Sigmoid colon (tissue), 3 donors: ENCODE measurements at regions not wholly inside any gene's neighbourhood (a gene's known extent, or its start where the extent isn't known, plus 50 kb on each side); places are given as distances from the start of the nearest gene placed in this dataset.

Experiments
- POLR2A ChIP-seq, 2 donors: fragments of 450-650 bp; IDR thresholded peaks; one replicate each; pipeline ENCODE4 v1.6.1; 2016; ENCODE audit warnings: antibody characterized with exemption in 2 of 2, mild to moderate bottlenecking in 2 of 2, moderate library complexity in 2 of 2
- TF ChIP-seq, protein P1 (sequence below), 4 experiments: fragments of 450-650 bp in 3 of 4; fragments of 200-600 bp in 1 of 4; IDR thresholded peaks; one replicate each; pipeline ENCODE4 v1.5.1; 2016 to 2019; ENCODE audit warnings: antibody characterized with exemption in 4 of 4, mild to moderate bottlenecking in 3 of 4, moderate library complexity in 2 of 4

DNA sequence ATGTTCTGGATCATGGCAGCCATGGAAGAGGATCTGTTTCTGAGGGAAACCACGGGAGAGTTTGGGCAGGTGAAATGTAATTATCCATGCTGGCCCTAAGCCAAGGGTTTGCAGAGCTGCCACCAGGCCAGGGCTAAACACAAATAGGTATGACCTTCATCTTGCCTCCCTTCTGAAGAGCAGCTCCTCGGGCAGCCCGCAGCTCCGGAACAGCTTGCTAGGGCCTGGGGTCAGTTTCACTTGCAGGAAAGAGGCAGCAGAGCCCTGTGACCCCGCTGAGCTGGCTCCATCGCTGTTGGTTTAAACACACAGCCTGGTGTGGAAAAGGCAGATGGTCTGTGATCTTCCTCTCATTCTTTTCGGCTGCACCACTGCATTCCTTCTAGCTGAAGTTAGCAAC lies 141.4 kb downstream of the TMEM38B start:
- TF ChIP-seq, protein P1, sequence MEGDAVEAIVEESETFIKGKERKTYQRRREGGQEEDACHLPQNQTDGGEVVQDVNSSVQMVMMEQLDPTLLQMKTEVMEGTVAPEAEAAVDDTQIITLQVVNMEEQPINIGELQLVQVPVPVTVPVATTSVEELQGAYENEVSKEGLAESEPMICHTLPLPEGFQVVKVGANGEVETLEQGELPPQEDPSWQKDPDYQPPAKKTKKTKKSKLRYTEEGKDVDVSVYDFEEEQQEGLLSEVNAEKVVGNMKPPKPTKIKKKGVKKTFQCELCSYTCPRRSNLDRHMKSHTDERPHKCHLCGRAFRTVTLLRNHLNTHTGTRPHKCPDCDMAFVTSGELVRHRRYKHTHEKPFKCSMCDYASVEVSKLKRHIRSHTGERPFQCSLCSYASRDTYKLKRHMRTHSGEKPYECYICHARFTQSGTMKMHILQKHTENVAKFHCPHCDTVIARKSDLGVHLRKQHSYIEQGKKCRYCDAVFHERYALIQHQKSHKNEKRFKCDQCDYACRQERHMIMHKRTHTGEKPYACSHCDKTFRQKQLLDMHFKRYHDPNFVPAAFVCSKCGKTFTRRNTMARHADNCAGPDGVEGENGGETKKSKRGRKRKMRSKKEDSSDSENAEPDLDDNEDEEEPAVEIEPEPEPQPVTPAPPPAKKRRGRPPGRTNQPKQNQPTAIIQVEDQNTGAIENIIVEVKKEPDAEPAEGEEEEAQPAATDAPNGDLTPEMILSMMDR (IDR thresholded peaks at IDR 0.05): no peak
- TF ChIP-seq POLR2A (IDR thresholded peaks at IDR 0.05): no peak
